ENCODE measurements at regions not wholly inside any gene's neighbourhood (a gene's known extent, or its start where the extent isn't known, plus 50 kb on each side); places are given as distances from the start of the nearest gene placed in this dataset.
A peak's percentile ranks its signal among the peaks of the same experiment; 100 is the strongest.
"Not testable (repeated sequence)": the region's sequence is repeated elsewhere in the genome, so short reads cannot be mapped to it uniquely, and the experiment has no call there.

- peak; percentile 38 for DNase-seq (ENCODE audit: low spot score)
Observed at GRCh38 chr11:26896719-26897118, 97.2 kb upstream of the FIBIN start.

GRCh38 chr11:26898799-26899198 is 95.1 kb upstream of the FIBIN start:
- DNase-seq (ENCODE audit: low spot score): no peak

GRCh38 chr11:26901162-26901561 is 92.8 kb upstream of the FIBIN start:
- DNase-seq (ENCODE audit: low spot score): no peak

- DNase-seq (ENCODE audit: low spot score): no peak
Observed at GRCh38 chr11:26904132-26904531, 89.8 kb upstream of the FIBIN start.

- no peak for DNase-seq (ENCODE audit: low spot score)
Observed at GRCh38 chr11:26904801-26905200, 89.1 kb upstream of the FIBIN start.

- peak; percentile 60 for DNase-seq (ENCODE audit: low spot score)
Observed at GRCh38 chr11:26905368-26905767, 88.5 kb upstream of the FIBIN start.

- DNase-seq (ENCODE audit: low spot score): no peak
Observed at GRCh38 chr11:26909515-26909914, 84.4 kb upstream of the FIBIN start.

GRCh38 chr11:26909991-26910591 is 83.8 kb upstream of the FIBIN start:
- no peak for DNase-seq (ENCODE audit: low spot score)

- no peak for DNase-seq (ENCODE audit: low spot score)
Observed at GRCh38 chr11:26914968-26915367, 78.9 kb upstream of the FIBIN start.

GRCh38 chr11:26916805-26917204 is 77.1 kb upstream of the FIBIN start:
- no peak for DNase-seq (ENCODE audit: low spot score)

- DNase-seq (ENCODE audit: low spot score): no peak
Observed at GRCh38 chr11:26928582-26928981, 65.3 kb upstream of the FIBIN start.

GRCh38 chr11:26929806-26930517 is 64.0 kb upstream of the FIBIN start:
- no peak for DNase-seq (ENCODE audit: low spot score)

- peak; percentile 40 for DNase-seq (ENCODE audit: low spot score)
Observed at GRCh38 chr11:26930518-26931247, 63.2 kb upstream of the FIBIN start.

- DNase-seq (ENCODE audit: low spot score): peak; percentile 48
Observed at GRCh38 chr11:26931248-26931631, 62.7 kb upstream of the FIBIN start.

GRCh38 chr11:26931881-26932280 is 62.0 kb upstream of the FIBIN start:
- no peak for DNase-seq (ENCODE audit: low spot score)

GRCh38 chr11:26936109-26936508 is 57.8 kb upstream of the FIBIN start:
- DNase-seq (ENCODE audit: low spot score): no peak

- no peak for DNase-seq (ENCODE audit: low spot score)
Observed at GRCh38 chr11:26937386-26937785, 56.5 kb upstream of the FIBIN start.

- DNase-seq (ENCODE audit: low spot score): not testable (repeated sequence)
Observed at GRCh38 chr11:26940501-26940900, 53.4 kb upstream of the FIBIN start.

GRCh38 chr11:26942356-26942755 is 51.6 kb upstream of the FIBIN start:
- DNase-seq (ENCODE audit: low spot score): no peak

GRCh38 chr11:26943636-26944035 is 50.3 kb upstream of the FIBIN start:
- DNase-seq (ENCODE audit: low spot score): no peak
